GM19455 (cell line): ENCODE measurements at regions not wholly inside any gene's neighbourhood (a gene's known extent, or its start where the extent isn't known, plus 50 kb on each side); places are given as distances from the start of the nearest gene placed in this dataset.

Source experiments
- ATAC-seq: cut with Tn5 transposase; IDR thresholded peaks from one replicate; pipeline ENCODE4 v1.9.1; 2021; ENCODE audit not compliant: unreplicated experiment

DNA sequence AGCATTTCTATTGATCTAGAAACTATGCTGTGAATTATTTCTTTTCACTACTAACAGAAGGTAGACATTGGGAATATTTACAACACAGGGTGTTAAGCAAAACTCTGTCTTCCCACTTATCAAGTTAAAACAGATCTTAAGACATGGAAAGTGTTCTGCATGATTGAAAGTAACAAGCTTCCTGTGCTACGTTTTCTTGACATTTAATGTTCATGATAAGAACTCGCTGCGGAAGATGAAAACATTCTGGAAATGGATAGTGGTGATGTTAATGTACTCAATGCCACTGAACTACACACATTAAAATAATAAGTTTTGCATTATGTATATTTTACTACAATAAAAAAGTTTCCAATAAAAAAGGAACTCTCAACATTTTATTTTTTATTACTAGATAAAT lies 74.4 kb upstream of the SCN7A start:
- ATAC-seq = no peak

DNA sequence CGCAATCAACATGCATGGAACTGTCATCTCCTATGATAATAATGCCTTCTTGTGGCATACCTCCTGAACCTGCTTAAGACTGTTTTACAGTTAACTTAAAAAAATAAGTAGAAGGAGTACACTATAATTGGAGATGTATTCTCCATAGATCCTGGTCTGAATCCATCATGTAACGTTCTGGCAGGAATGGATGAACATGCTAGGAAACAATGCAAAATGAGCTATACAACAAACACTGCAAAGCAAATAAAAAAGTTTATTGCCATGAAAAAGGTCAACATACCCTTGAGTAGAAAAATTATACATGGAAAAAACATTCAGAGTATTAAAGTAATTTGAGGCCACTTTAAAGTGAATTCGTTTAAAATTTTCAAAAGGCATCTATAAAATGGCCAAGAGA lies 71.5 kb upstream of the SCN7A start:
- ATAC-seq = no peak

DNA sequence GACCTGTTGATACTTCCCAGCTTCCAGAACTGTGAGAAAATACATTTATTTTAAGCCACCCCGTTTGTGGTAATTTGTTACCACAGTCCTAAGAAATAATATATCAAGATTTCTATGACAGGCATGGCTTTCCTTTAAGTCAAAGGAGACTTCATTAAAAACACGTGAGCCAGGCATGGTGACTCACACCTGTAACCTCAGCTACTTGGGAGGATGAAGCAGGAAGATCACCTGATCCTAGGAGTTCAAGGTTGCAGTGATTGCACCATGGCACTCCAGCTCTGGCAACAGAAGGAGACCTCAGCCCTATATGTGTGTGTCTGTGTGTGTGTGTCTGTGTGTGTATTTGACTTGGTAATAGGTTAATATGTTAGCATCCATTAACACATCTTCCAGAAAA lies 69.8 kb upstream of the SCN7A start:
- no peak for ATAC-seq

DNA sequence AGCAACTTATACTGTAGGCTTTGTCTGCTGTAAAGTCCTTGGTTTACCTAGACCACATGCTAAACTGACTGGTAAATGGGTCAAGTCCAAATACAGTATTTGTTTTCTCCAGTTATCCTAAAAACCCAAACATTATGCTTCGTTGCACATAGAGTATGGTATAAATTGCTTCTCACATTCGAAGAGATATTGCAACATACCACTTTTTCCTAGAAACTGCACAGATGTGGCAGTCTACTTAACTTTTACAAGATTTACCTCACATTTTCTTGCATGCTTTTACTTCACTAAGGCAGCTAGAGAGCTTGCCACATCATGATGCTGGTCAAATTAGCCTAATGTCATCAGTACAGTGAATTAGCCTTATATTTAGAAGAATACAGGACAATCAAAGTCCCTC lies 66.0 kb upstream of the SCN7A start:
- ATAC-seq = no peak

DNA sequence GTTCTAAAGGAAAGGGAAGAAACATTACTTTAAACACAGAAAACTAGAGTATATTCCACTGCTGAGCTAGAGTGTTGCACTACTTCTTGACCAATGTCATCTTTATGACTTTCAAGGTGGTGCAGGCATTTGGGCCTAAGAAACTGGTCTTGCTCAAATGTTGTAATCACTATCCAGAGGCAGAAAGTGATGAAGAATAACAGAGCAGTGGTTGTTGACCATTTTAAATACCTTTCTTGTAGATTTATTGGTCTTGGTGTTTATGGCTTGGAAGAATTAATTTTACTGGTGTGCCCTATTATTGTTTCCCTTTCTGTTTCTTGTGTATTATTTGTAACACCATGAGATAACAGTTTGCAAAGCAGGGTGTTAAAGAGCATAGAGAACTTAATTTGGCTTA lies 56.9 kb upstream of the SCN7A start:
- ATAC-seq = no peak

DNA sequence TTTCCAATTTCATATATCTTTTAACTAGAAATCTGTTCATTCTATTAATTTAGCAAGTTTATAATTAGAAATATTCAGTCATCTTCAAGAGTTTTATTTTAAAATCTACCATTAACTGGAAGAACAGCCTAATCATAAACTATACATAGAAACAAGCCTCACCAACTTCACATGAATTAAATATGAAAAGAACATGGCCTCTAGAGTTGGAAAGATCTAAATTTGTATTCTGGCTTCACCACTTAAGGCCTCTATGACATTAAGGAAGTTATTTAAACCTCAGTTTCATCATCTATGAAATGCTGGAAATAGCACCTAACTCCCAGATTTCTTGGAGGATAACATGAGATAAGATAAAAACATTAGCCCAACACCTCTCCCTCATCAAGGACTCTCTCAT lies 51.4 kb upstream of the SCN7A start:
- ATAC-seq = no peak
